HCT116 (cell line): ENCODE measurements at regions not wholly inside any gene's neighbourhood (a gene's known extent, or its start where the extent isn't known, plus 50 kb on each side); places are given as distances from the start of the nearest gene placed in this dataset.

Experiments used
- ATAC-seq: fragments of 200-7000 bp; cut with Tn5 transposase; 2 replicates; pipeline ENCODE4 v1.9.1; 2020; ENCODE audit warnings: mild to moderate bottlenecking, moderate library complexity
- BruUV-seq: library from RNA; stranded (reverse); fragments of 400-500 nt; replicated peaks from 2 replicates; lab custom pipeline; 2021; lab: Mats Ljungman, UMichigan
- CTCF ChIA-PET: fragments of 300-600 bp; sonication (Branson Sonifier 250); formaldehyde crosslinking; loops from one replicate; lab custom pipeline; 2021; ENCODE audit warnings: antibody characterized with exemption; lab: Charles Lee
- POLR2A ChIA-PET: fragments of 300-600, 350-600 bp; sonication (Branson Sonifier 250); formaldehyde crosslinking; loops from one replicate; lab custom pipeline; 2021; ENCODE audit warnings: antibody characterized with exemption; lab: Charles Lee
- RAD21 ChIA-PET, 2 experiments: fragments of 300-600 bp; sonication (Branson Sonifier 250); formaldehyde crosslinking; loops; one replicate each; lab custom pipeline; 2023; ENCODE audit warnings: low total read pairs in 2 of 2; ENCODE audit not compliant: uncharacterized antibody in 2 of 2, unreplicated experiment in 2 of 2, low non-redundant PET in 1 of 2; lab: Charles Lee
- DNase-seq: peaks from one replicate; pipeline ENCODE4 v3.0.0-alpha.2; 2010; ENCODE audit warnings: low read depth, low spot score
- H2AFZ ChIP-seq: fragments of 200-600 bp; shearing (Covaris generic), sonication (generic); 2 replicates; pipeline ENCODE4 v1.6.1; 2017; ENCODE audit warnings: low read depth, mixed run types, mixed read lengths, antibody characterized with exemption, low read length; ENCODE audit not compliant: poor library complexity, severe bottlenecking
- H3K27ac ChIP-seq: 2 replicates; pipeline ENCODE4 v1.5.1; 2012; ENCODE audit warnings: low read depth, low read length
- H3K27me3 ChIP-seq: fragments of 200-600 bp; sonication (generic); 2 replicates; pipeline ENCODE4 v1.6.1; 2016; ENCODE audit warnings: mixed run types, low read length, mixed read lengths; ENCODE audit not compliant: insufficient read depth
- H3K36me3 ChIP-seq, 2 experiments: fragments of 200-500 bp in 1 of 2; fragments of 200-600 bp in 1 of 2; sonication (Bioruptor generic) in 1 of 2; sonication (generic) in 1 of 2; 2 replicates each; pipeline versions ENCODE4 v1.5.1 to v1.6.1; 2014 to 2016; ENCODE audit warnings: low read length in 2 of 2, inconsistent platforms in 1 of 2, mixed read lengths in 1 of 2, mixed run types in 1 of 2; ENCODE audit not compliant: insufficient read depth in 2 of 2, control insufficient read depth in 1 of 2
- H3K4me1 ChIP-seq, 2 experiments: fragments of 200-600 bp in 1 of 2; sonication (generic) in 1 of 2; 2 replicates each; pipeline versions ENCODE4 v1.5.1 to v1.6.1; 2012 to 2017; ENCODE audit warnings: low read length in 2 of 2, inconsistent platforms in 1 of 2, mild to moderate bottlenecking in 1 of 2, mixed read lengths in 1 of 2, mixed run types in 1 of 2, moderate library complexity in 1 of 2; ENCODE audit not compliant: insufficient read depth in 2 of 2, control insufficient read depth in 1 of 2
- H3K4me2 ChIP-seq: fragments of 200-600 bp; sonication (generic); 2 replicates; pipeline ENCODE4 v1.6.1; 2017; ENCODE audit warnings: mixed run types, low read length, mixed read lengths
- H3K4me3 ChIP-seq, 2 experiments: fragments of 200-600 bp in 1 of 2; sonication (generic) in 1 of 2; replicated peaks in 1 of 2; 2 replicates each; pipeline ENCODE4 v1.5.1; 2011 to 2016; ENCODE audit warnings: low read length in 2 of 2, control low read depth in 1 of 2, low read depth in 1 of 2, mild to moderate bottlenecking in 1 of 2, mixed read lengths in 1 of 2, mixed run types in 1 of 2
- H3K79me2 ChIP-seq: fragments of 200-600 bp; sonication (generic); 2 replicates; pipeline ENCODE4 v1.6.1; 2017; ENCODE audit warnings: mild to moderate bottlenecking, mixed run types, low read length, moderate library complexity, mixed read lengths; ENCODE audit not compliant: insufficient read depth
- H3K9ac ChIP-seq: fragments of 200-600 bp; sonication (generic); 2 replicates; pipeline ENCODE4 v1.6.1; 2016; ENCODE audit warnings: low read length, mixed read lengths
- H3K9me2 ChIP-seq: fragments of 200-600 bp; sonication (generic), shearing (Covaris generic); 2 replicates; pipeline ENCODE4 v1.6.1; 2017; ENCODE audit warnings: mixed run types, mild to moderate bottlenecking, moderate library complexity; ENCODE audit not compliant: insufficient read depth
- H3K9me3 ChIP-seq, 2 experiments: fragments of 200-500 bp in 1 of 2; fragments of 200-600 bp in 1 of 2; sonication (Bioruptor generic) in 1 of 2; sonication (generic) in 1 of 2; 2 replicates each; pipeline ENCODE4 v1.6.1; 2014 to 2017; ENCODE audit warnings: low read length in 2 of 2, mixed read lengths in 2 of 2, inconsistent platforms in 1 of 2, low read depth in 1 of 2, mild to moderate bottlenecking in 1 of 2, mixed run types in 1 of 2, moderate library complexity in 1 of 2; ENCODE audit not compliant: control insufficient read depth in 1 of 2, insufficient read depth in 1 of 2
- H4K20me1 ChIP-seq: fragments of 200-600 bp; sonication (generic), shearing (Covaris generic); 2 replicates; pipeline ENCODE4 v1.6.1; 2017; ENCODE audit warnings: mixed run types, mild to moderate bottlenecking, moderate library complexity; ENCODE audit not compliant: insufficient read depth
- ATF3 ChIP-seq: IDR thresholded peaks from 2 replicates; pipeline ENCODE4 v1.6.1; 2012
- CBX3 ChIP-seq: IDR thresholded peaks from 2 replicates; pipeline ENCODE4 v1.6.1; 2012; ENCODE audit warnings: low read depth
- CEBPB ChIP-seq: IDR thresholded peaks from 2 replicates; pipeline ENCODE4 v1.6.1; 2012; ENCODE audit warnings: low read depth
- CTCF ChIP-seq, 3 experiments: fragments of 200-600 bp in 1 of 3; sonication (generic) in 1 of 3; IDR thresholded peaks in 2 of 3; conservative IDR thresholded peaks in 1 of 3; 2 replicates each; pipeline ENCODE4 v1.5.1; 2012 to 2017; ENCODE audit warnings: low read depth in 2 of 3, low read length in 2 of 3, antibody characterized with exemption in 1 of 3, borderline replicate concordance in 1 of 3, control low read depth in 1 of 3, mild to moderate bottlenecking in 1 of 3, mixed read lengths in 1 of 3, mixed run types in 1 of 3, moderate library complexity in 1 of 3; ENCODE audit not compliant: insufficient read depth in 1 of 3
- ELF1 ChIP-seq: IDR thresholded peaks from 2 replicates; pipeline ENCODE4 v1.6.1; 2012; ENCODE audit warnings: low read depth, borderline replicate concordance
- EZH2 ChIP-seq: fragments of 200-600 bp; sonication (generic); IDR thresholded peaks from 2 replicates; pipeline ENCODE4 v1.6.1; 2017; ENCODE audit warnings: antibody characterized with exemption, mixed run types
- FOSL1 ChIP-seq: IDR thresholded peaks from 2 replicates; pipeline ENCODE4 v1.6.1; 2012; ENCODE audit warnings: low read depth
- JUND ChIP-seq: IDR thresholded peaks from 2 replicates; pipeline ENCODE4 v1.6.1; 2012
- MAX ChIP-seq: IDR thresholded peaks from 2 replicates; pipeline ENCODE4 v1.6.1; 2012
- POLR2A ChIP-seq: IDR thresholded peaks from 2 replicates; pipeline ENCODE4 v1.7.0; 2011; ENCODE audit warnings: borderline replicate concordance; ENCODE audit not compliant: insufficient read depth, insufficient read length; ENCODE audit errors: extremely low read depth
- POLR2AphosphoS5 ChIP-seq: IDR thresholded peaks from 2 replicates; pipeline ENCODE4 v1.6.1; 2011; ENCODE audit warnings: mild to moderate bottlenecking, low read depth, low read length, moderate library complexity
- RAD21 ChIP-seq: IDR thresholded peaks from 2 replicates; pipeline ENCODE4 v1.6.1; 2012; ENCODE audit warnings: low read depth, mild to moderate bottlenecking
- REST ChIP-seq: IDR thresholded peaks from 2 replicates; pipeline ENCODE4 v1.6.1; 2012; ENCODE audit warnings: low read depth
- SP1 ChIP-seq: IDR thresholded peaks from 2 replicates; pipeline ENCODE4 v1.6.1; 2012; ENCODE audit warnings: low read depth
- SRF ChIP-seq: IDR thresholded peaks from 2 replicates; pipeline ENCODE4 v1.6.1; 2012; ENCODE audit warnings: low read depth
- TCF7L2 ChIP-seq: IDR thresholded peaks from 2 replicates; pipeline ENCODE4 v1.7.0; 2011; ENCODE audit warnings: borderline replicate concordance, inconsistent platforms; ENCODE audit not compliant: insufficient read depth, insufficient read length; ENCODE audit errors: extremely low read depth
- ZNF274 ChIP-seq: fragments of 200-500 bp; sonication (Bioruptor generic); IDR thresholded peaks from 2 replicates; pipeline ENCODE4 v1.6.1; 2014; ENCODE audit warnings: mild to moderate bottlenecking, low read depth, low read length, inconsistent platforms
- intact Hi-C: fragments of 100-400 bp; cut with micrococcal nuclease; formaldehyde crosslinking; loops from 2 replicates; pipeline ENCODE4 v1.10.0; 2022

GRCh38 chr1:232435729-232436128 is 194.2 kb downstream of the SIPA1L2 start:
- intact Hi-C loops, result no loop called here
- Histone ChIP-seq H2AFZ (no peak overlapping the region), H4K20me1 (no peaks in the 10 kb centered on the region), H3K9me3 (no peaks in the 10 kb centered on the region), H3K9ac (no peak overlapping the region), H3K9me2 (no peaks in the 10 kb centered on the region), H3K4me3 (no peak overlapping the region), H3K27ac (no peak overlapping the region), H3K79me2 (no peaks in the 10 kb centered on the region), H3K4me1 (no peaks in the 10 kb centered on the region), H3K4me2 (no peak overlapping the region), H3K27me3 (no peaks in the 10 kb centered on the region), H3K36me3 (no peaks in the 10 kb centered on the region)
- RAD21 ChIA-PET, result no interaction called here
- CTCF ChIA-PET, result no interaction called here
- DNase-seq (no peak), ATAC-seq (no peak)
- POLR2A ChIA-PET, result no interaction called here
- BruUV-seq, result no TSS peak
- TF ChIP-seq CEBPB (no peak), ATF3 (no peak), JUND (no peak), ELF1 (no peak), TCF7L2 (no peak), REST (no peak), SP1 (no peak), FOSL1 (no peak)

GRCh38 chr1:232432313-232432712 is 197.6 kb downstream of the SIPA1L2 start:
- ChIA-PET CTCF (no interaction called here), RAD21 (no interaction called here), POLR2A (no interaction called here)
- Histone ChIP-seq H3K9me3 (no peaks in the 10 kb centered on the region), H3K9ac (no peak overlapping the region), H3K4me3 (no peak overlapping the region), H3K36me3 (no peaks in the 10 kb centered on the region), H3K9me2 (no peaks in the 10 kb centered on the region), H2AFZ (no peak overlapping the region), H3K27ac (no peak overlapping the region), H3K4me1 (no peaks in the 10 kb centered on the region), H3K4me2 (no peak overlapping the region), H4K20me1 (no peaks in the 10 kb centered on the region), H3K79me2 (no peaks in the 10 kb centered on the region), H3K27me3 (no peaks in the 10 kb centered on the region)
- intact Hi-C loops, result no loop called here
- ATAC-seq (no peak), DNase-seq (no peak)
- BruUV-seq, result no TSS peak
- TF ChIP-seq ATF3 (no peak), ZNF274 (no peak), MAX (no peak), RAD21 (no peak), ELF1 (no peak), EZH2 (no peak), JUND (no peak), POLR2A (no peak), CTCF (IDR thresholded peaks at IDR 0.05 in 2 of 3, conservative IDR thresholded peaks at IDR 0.05 in 1 of 3; ENCODE audit: borderline replicate concordance in 1 of 3, insufficient read depth in 1 of 3, low read depth in 2 of 3, low read length in 2 of 3) (no peak), SP1 (no peak), CBX3 (no peak), POLR2AphosphoS5 (no peak), SRF (no peak), TCF7L2 (no peak)
